ENCODE measurements at regions not wholly inside any gene's neighbourhood (a gene's known extent, or its start where the extent isn't known, plus 50 kb on each side); places are given as distances from the start of the nearest gene placed in this dataset.

DNA sequence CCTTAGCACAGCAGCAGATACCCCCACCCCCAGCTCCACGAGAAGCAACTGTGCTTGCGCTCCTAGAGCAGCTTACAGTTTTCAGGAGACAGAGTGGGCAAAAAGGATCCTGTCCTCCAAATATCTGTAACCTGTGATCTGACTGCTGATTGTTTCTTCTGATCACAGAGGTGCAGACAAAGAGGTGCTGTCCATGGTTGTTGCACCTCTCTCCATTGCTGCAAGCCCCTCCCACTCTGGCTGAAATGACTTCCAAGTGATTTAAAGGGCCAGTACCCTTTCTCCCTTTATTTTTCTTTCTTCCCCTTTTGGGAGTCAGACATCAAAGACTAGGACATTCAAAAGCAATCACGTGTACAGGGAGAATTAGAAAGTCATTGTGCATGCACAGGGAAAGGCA is 205.3 kb upstream of the GEMIN8 start:
- TF ChIP-seq, protein P1, sequence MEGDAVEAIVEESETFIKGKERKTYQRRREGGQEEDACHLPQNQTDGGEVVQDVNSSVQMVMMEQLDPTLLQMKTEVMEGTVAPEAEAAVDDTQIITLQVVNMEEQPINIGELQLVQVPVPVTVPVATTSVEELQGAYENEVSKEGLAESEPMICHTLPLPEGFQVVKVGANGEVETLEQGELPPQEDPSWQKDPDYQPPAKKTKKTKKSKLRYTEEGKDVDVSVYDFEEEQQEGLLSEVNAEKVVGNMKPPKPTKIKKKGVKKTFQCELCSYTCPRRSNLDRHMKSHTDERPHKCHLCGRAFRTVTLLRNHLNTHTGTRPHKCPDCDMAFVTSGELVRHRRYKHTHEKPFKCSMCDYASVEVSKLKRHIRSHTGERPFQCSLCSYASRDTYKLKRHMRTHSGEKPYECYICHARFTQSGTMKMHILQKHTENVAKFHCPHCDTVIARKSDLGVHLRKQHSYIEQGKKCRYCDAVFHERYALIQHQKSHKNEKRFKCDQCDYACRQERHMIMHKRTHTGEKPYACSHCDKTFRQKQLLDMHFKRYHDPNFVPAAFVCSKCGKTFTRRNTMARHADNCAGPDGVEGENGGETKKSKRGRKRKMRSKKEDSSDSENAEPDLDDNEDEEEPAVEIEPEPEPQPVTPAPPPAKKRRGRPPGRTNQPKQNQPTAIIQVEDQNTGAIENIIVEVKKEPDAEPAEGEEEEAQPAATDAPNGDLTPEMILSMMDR (IDR thresholded peaks at IDR 0.05): no peak
- no peak for TF ChIP-seq POLR2A (IDR thresholded peaks at IDR 0.05)

Data from heart left ventricle (tissue), 13 donors.